ENCODE measurements at regions not wholly inside any gene's neighbourhood (a gene's known extent, or its start where the extent isn't known, plus 50 kb on each side); places are given as distances from the start of the nearest gene placed in this dataset.

- TF ChIP-seq POLR2A (IDR thresholded peaks at IDR 0.05) (no peak), CTCF (IDR thresholded peaks at IDR 0.05 in 8 of 11, conservative IDR thresholded peaks at IDR 0.05 in 3 of 11) (no peak)
These were observed 236.7 kb downstream of the SLC4A3 start for GRCh38 chr2:219864154-219864553.
